GM10266 (cell line): ENCODE measurements at regions not wholly inside any gene's neighbourhood (a gene's known extent, or its start where the extent isn't known, plus 50 kb on each side); places are given as distances from the start of the nearest gene placed in this dataset.

Experiments used
- DNase-seq: peaks from one replicate; pipeline ENCODE4 v3.0.0; 2012; ENCODE audit errors: extremely low spot score
- CTCF ChIP-seq: IDR thresholded peaks from 2 replicates; pipeline ENCODE4 v1.5.1; 2012; ENCODE audit warnings: mild to moderate bottlenecking, low read depth; ENCODE audit not compliant: control insufficient read depth, insufficient read depth; ENCODE audit errors: missing control alignments

- TF ChIP-seq CTCF, result no peak
- DNase-seq, result no peak
These were observed 156.8 kb downstream of the IMPG2 start for GRCh38 chr3:101163554-101163953.

GRCh38 chr3:101159478-101159877, 160.9 kb downstream of the IMPG2 start:
- no peak for TF ChIP-seq CTCF
- DNase-seq, result no peak

- no peak for DNase-seq
- no peak for TF ChIP-seq CTCF
These were observed 162.0 kb downstream of the IMPG2 start for GRCh38 chr3:101158374-101158773.

GRCh38 chr3:101156787-101157345, 163.5 kb downstream of the IMPG2 start:
- TF ChIP-seq CTCF, result no peak
- DNase-seq, result no peak

GRCh38 chr3:101155825-101156224, 162.6 kb upstream of the ABI3BP start:
- DNase-seq, result no peak

GRCh38 chr3:101154401-101154800, 161.2 kb upstream of the ABI3BP start:
- TF ChIP-seq CTCF, result no peak
- no peak for DNase-seq

More at GRCh38 chr3:101155825-101156224, 162.6 kb upstream of the ABI3BP start:
- no peak for TF ChIP-seq CTCF

- DNase-seq, result no peak
- TF ChIP-seq CTCF, result no peak
These were observed 158.2 kb upstream of the ABI3BP start for GRCh38 chr3:101151286-101151913.
